H9 (cell line): ENCODE measurements at regions not wholly inside any gene's neighbourhood (a gene's known extent, or its start where the extent isn't known, plus 50 kb on each side); places are given as distances from the start of the nearest gene placed in this dataset.

Source experiments
- DNase-seq: peaks from one replicate; pipeline ENCODE4 v3.0.0-alpha.2; 2017
- H2AFZ ChIP-seq: one replicate; pipeline ENCODE4 v1.6.1; 2013; ENCODE audit warnings: mild to moderate bottlenecking, low read length, control low read depth, moderate library complexity
- H2AK5ac ChIP-seq: 2 replicates; pipeline ENCODE4 v1.6.1; 2013; ENCODE audit warnings: low read length, control low read depth, mixed read lengths; ENCODE audit not compliant: insufficient read length
- H2BK120ac ChIP-seq: one replicate; pipeline ENCODE4 v1.6.1; 2013; ENCODE audit warnings: low read depth, mild to moderate bottlenecking, low read length, control low read depth, inconsistent platforms; ENCODE audit not compliant: poor library complexity, severe bottlenecking
- H2BK12ac ChIP-seq: 2 replicates; pipeline ENCODE4 v1.6.1; 2013; ENCODE audit warnings: low read length, control low read depth, mixed read lengths, low read depth; ENCODE audit not compliant: insufficient read length
- H2BK15ac ChIP-seq: 2 replicates; pipeline ENCODE4 v1.6.1; 2013; ENCODE audit warnings: low read depth, low read length, control low read depth
- H2BK20ac ChIP-seq: one replicate; pipeline ENCODE4 v1.6.1; 2013; ENCODE audit warnings: low read depth, mild to moderate bottlenecking, low read length, control low read depth, inconsistent platforms; ENCODE audit not compliant: poor library complexity, severe bottlenecking
- H2BK5ac ChIP-seq: 2 replicates; pipeline ENCODE4 v1.6.1; 2013; ENCODE audit warnings: low read length, control low read depth, mixed read lengths; ENCODE audit not compliant: insufficient read length
- H3K14ac ChIP-seq: 2 replicates; pipeline ENCODE4 v1.6.1; 2013; ENCODE audit warnings: low read length, control low read depth; ENCODE audit not compliant: insufficient read depth
- H3K18ac ChIP-seq: 2 replicates; pipeline ENCODE4 v1.6.1; 2013; ENCODE audit warnings: low read depth, mild to moderate bottlenecking, mixed read lengths, low read length, control low read depth; ENCODE audit not compliant: insufficient read length
- H3K23ac ChIP-seq: 2 replicates; pipeline ENCODE4 v1.6.1; 2013; ENCODE audit warnings: low read length, control low read depth, mixed read lengths, low read depth; ENCODE audit not compliant: insufficient read length
- H3K23me2 ChIP-seq: 2 replicates; pipeline ENCODE4 v1.6.1; 2013; ENCODE audit warnings: low read depth, mild to moderate bottlenecking, mixed read lengths, low read length, control low read depth; ENCODE audit not compliant: insufficient read length, poor library complexity, severe bottlenecking
- H3K27ac ChIP-seq: 2 replicates; pipeline ENCODE4 v1.5.1; 2013; ENCODE audit warnings: low read length, control low read depth, mixed read lengths, low read depth; ENCODE audit not compliant: insufficient read length
- H3K27me3 ChIP-seq: 2 replicates; pipeline ENCODE4 v1.6.1; 2013; ENCODE audit warnings: low read length, control low read depth, inconsistent platforms; ENCODE audit not compliant: insufficient read depth
- H3K4ac ChIP-seq: 2 replicates; pipeline ENCODE4 v1.6.1; 2013; ENCODE audit warnings: low read depth, mild to moderate bottlenecking, control low read depth, inconsistent platforms, low read length, moderate library complexity
- H3K4me1 ChIP-seq: 2 replicates; pipeline ENCODE4 v1.6.1; 2013; ENCODE audit warnings: low read length, control low read depth, inconsistent platforms; ENCODE audit not compliant: insufficient read depth
- H3K4me2 ChIP-seq: 2 replicates; pipeline ENCODE4 v1.6.1; 2013; ENCODE audit warnings: low read length, control low read depth, mixed read lengths; ENCODE audit not compliant: insufficient read length, insufficient read depth
- H3K56ac ChIP-seq: 2 replicates; pipeline ENCODE4 v1.6.1; 2013; ENCODE audit warnings: low read depth, mild to moderate bottlenecking, mixed read lengths, low read length, control low read depth; ENCODE audit not compliant: insufficient read length
- H3K79me1 ChIP-seq: 2 replicates; pipeline ENCODE4 v1.6.1; 2013; ENCODE audit warnings: low read depth, mild to moderate bottlenecking, moderate library complexity, low read length, control low read depth, inconsistent platforms; ENCODE audit not compliant: insufficient read depth, poor library complexity, severe bottlenecking
- H3K79me2 ChIP-seq: 2 replicates; pipeline ENCODE4 v1.6.1; 2013; ENCODE audit warnings: low read length, control low read depth, inconsistent platforms; ENCODE audit not compliant: insufficient read depth
- H3K9ac ChIP-seq: 2 replicates; pipeline ENCODE4 v1.6.1; 2013; ENCODE audit warnings: low read length, control low read depth, mixed read lengths; ENCODE audit not compliant: insufficient read length; ENCODE audit errors: extremely low read depth
- H3K9me3 ChIP-seq: one replicate; pipeline ENCODE4 v1.6.1; 2013; ENCODE audit warnings: low read depth, low read length, inconsistent platforms; ENCODE audit not compliant: control insufficient read depth
- H3T11ph ChIP-seq: one replicate; pipeline ENCODE4 v1.6.1; 2013; ENCODE audit warnings: mild to moderate bottlenecking, low read length, control low read depth, inconsistent platforms
- H4K20me1 ChIP-seq: one replicate; pipeline ENCODE4 v1.6.1; 2013; ENCODE audit not compliant: control insufficient read depth, insufficient read length, insufficient read depth
- H4K5ac ChIP-seq: 2 replicates; pipeline ENCODE4 v1.6.1; 2013; ENCODE audit warnings: low read depth, mild to moderate bottlenecking, mixed read lengths, low read length, control low read depth; ENCODE audit not compliant: insufficient read length
- H4K8ac ChIP-seq: replicated peaks from 2 replicates; pipeline ENCODE4 v1.6.1; 2013; ENCODE audit warnings: low read length, control low read depth, mixed read lengths, low read depth; ENCODE audit not compliant: insufficient read length
- H4K91ac ChIP-seq: 2 replicates; pipeline ENCODE4 v1.6.1; 2013; ENCODE audit warnings: low read depth, mild to moderate bottlenecking, moderate library complexity, mixed read lengths, low read length, control low read depth; ENCODE audit not compliant: insufficient read length
- H3K27ac Mint-ChIP-seq, 3 experiments: 2 replicates in 2 of 3; 3 replicates in 1 of 3; pipeline ENCODE4 v1.8.0; 2020 to 2021; ENCODE audit warnings: mixed read lengths in 3 of 3, mild to moderate bottlenecking in 1 of 3, moderate library complexity in 1 of 3
- H3K27me3 Mint-ChIP-seq: 2 replicates; pipeline ENCODE4 v1.8.0; 2021; ENCODE audit warnings: low read depth, mild to moderate bottlenecking, moderate library complexity, mixed read lengths
- H3K36me3 Mint-ChIP-seq, 3 experiments: 2 replicates in 2 of 3; 3 replicates in 1 of 3; pipeline ENCODE4 v1.8.0; 2020 to 2021; ENCODE audit warnings: low read depth in 3 of 3, mixed read lengths in 3 of 3; ENCODE audit not compliant: insufficient read depth in 1 of 3
- H3K4me1 Mint-ChIP-seq, 2 experiments: 2 replicates each; pipeline ENCODE4 v1.8.0; 2020; ENCODE audit warnings: mixed read lengths in 2 of 2
- H3K4me3 Mint-ChIP-seq, 2 experiments: 2 replicates in 1 of 2; 3 replicates in 1 of 2; pipeline ENCODE4 v1.8.0; 2020 to 2021; ENCODE audit warnings: mild to moderate bottlenecking in 2 of 2, mixed read lengths in 2 of 2, moderate library complexity in 1 of 2
- H3K9me3 Mint-ChIP-seq, 2 experiments: 2 replicates in 1 of 2; 3 replicates in 1 of 2; pipeline ENCODE4 v1.8.0; 2020; ENCODE audit warnings: mild to moderate bottlenecking in 2 of 2, mixed read lengths in 2 of 2, moderate library complexity in 1 of 2
- CTCF ChIP-seq: fragments of 200-600 bp; sonication (generic); conservative IDR thresholded peaks from 3 replicates; pipeline ENCODE4 v1.8.0; 2021; ENCODE audit warnings: antibody characterized with exemption, mild to moderate bottlenecking
- WGBS: extraction: QIAGEN DNeasy Blood & Tissue Kit; methylation state at CpG from one replicate; pipeline ENCODE4 v1.1.7; 2013; ENCODE audit warnings: missing lambda C conversion rate, low lambda C conversion rate, mixed read lengths; ENCODE audit not compliant: insufficient read length; ENCODE audit errors: extremely low coverage; 5-methylcytosine and 5-hydroxymethylcytosine counted together

GRCh38 chr10:10432296-10433035 lies 585.2 kb upstream of the CELF2 start:
- Histone ChIP-seq H3K9me3 (no peaks in the 10 kb centered on the region), H2AK5ac (no peak overlapping the region), H3K4me2 (no peak overlapping the region), H3T11ph (no peak overlapping the region), H4K5ac (no peak overlapping the region), H3K27ac (no peak overlapping the region), H3K9ac (no peak overlapping the region), H3K79me2 (no peaks in the 10 kb centered on the region), H2BK12ac (no peak overlapping the region), H4K20me1 (no peaks in the 10 kb centered on the region), H2BK5ac (no peak overlapping the region), H2BK15ac (no peak overlapping the region), H3K18ac (no peak overlapping the region), H2BK120ac (no peak overlapping the region), H3K56ac (no peak overlapping the region), H4K91ac (no peak overlapping the region), H3K4me1 (no peaks in the 10 kb centered on the region), H2BK20ac (no peak overlapping the region), H4K8ac (no peak overlapping the region), H3K79me1 (no peaks in the 10 kb centered on the region), H3K23ac (no peak overlapping the region), H3K14ac (no peak overlapping the region), H2AFZ (no peak overlapping the region), H3K27me3 (no peaks in the 10 kb centered on the region), H3K23me2 (no peaks in the 10 kb centered on the region), H3K4ac (no peak overlapping the region)
- 0 out of 4 replicates have a peak, but pooled peaks cover 0 to 5% of the 10 kb centered on the region in 2 experiments for H3K4me1 Mint-ChIP-seq
- H3K27me3 Mint-ChIP-seq, result no peaks in the 10 kb centered on the region; the same call in 1 of the 2 replicates
- TF ChIP-seq CTCF, result no peak
- no CpG with 5 or more reads among the region's 9 CpGs for WGBS
- H3K9me3 Mint-ChIP-seq, result peaks cover 0 to 11% of the 10 kb centered on the region in 2 experiments; a peak in 3 of 5 replicates
- peaks cover 0 to 6% (median 0%) of the 10 kb centered on the region in 3 experiments; a peak in 1 of 7 replicates for H3K36me3 Mint-ChIP-seq
- no peak overlapping the region for H3K4me3 Mint-ChIP-seq
- H3K27ac Mint-ChIP-seq, result no peak overlapping the region
- no peak for DNase-seq
